GM12872 (cell line): ENCODE measurements at regions not wholly inside any gene's neighbourhood (a gene's known extent, or its start where the extent isn't known, plus 50 kb on each side); places are given as distances from the start of the nearest gene placed in this dataset.

Source experiments
- TF ChIP-seq, protein P1 (sequence below): IDR thresholded peaks from 3 replicates; pipeline ENCODE4 v1.5.1; 2011; ENCODE audit warnings: low read depth, mild to moderate bottlenecking, low read length, moderate library complexity; ENCODE audit not compliant: insufficient read depth

DNA sequence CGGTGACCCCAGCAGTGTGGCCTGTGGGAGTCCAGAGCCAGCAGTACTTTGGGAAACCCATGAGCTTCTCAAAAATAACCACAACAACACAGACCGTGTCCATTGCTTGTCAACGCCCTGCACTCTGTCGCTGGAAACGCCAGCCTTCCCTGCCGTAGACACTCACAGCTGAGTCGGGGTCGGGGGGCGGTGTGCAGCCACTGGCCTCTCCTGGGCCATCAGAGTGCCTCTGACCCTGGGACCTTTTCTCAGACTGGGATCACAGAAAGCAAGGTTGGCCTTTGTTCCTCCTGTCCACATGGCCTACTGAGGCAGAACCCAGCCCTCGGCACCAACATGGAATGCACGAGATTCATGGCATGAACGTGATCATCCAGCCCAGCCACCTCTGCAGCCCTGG lies 95.7 kb downstream of the TUBA3C start:
- TF ChIP-seq, protein P1, sequence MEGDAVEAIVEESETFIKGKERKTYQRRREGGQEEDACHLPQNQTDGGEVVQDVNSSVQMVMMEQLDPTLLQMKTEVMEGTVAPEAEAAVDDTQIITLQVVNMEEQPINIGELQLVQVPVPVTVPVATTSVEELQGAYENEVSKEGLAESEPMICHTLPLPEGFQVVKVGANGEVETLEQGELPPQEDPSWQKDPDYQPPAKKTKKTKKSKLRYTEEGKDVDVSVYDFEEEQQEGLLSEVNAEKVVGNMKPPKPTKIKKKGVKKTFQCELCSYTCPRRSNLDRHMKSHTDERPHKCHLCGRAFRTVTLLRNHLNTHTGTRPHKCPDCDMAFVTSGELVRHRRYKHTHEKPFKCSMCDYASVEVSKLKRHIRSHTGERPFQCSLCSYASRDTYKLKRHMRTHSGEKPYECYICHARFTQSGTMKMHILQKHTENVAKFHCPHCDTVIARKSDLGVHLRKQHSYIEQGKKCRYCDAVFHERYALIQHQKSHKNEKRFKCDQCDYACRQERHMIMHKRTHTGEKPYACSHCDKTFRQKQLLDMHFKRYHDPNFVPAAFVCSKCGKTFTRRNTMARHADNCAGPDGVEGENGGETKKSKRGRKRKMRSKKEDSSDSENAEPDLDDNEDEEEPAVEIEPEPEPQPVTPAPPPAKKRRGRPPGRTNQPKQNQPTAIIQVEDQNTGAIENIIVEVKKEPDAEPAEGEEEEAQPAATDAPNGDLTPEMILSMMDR: no peak

DNA sequence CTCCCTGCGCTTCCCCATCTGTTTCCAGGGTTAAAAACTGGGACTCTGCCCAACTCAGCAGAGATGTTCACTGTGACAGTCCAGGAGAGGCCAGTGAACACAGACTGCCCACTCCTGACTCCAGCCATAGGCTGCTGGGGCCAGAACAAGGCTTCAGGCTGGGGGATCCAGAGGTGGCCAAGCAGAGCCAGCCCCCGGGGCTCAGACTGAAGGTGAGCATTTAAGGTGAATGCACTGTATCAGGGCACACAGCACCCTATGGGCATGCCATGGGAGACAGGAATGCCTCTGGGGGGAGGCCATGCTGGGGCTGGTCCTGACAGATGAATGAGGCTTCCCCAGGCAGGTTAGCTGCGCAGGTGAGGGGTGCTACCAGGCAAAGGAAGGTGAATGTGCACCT lies 96.4 kb downstream of the TUBA3C start:
- TF ChIP-seq, protein P1: no peak

DNA sequence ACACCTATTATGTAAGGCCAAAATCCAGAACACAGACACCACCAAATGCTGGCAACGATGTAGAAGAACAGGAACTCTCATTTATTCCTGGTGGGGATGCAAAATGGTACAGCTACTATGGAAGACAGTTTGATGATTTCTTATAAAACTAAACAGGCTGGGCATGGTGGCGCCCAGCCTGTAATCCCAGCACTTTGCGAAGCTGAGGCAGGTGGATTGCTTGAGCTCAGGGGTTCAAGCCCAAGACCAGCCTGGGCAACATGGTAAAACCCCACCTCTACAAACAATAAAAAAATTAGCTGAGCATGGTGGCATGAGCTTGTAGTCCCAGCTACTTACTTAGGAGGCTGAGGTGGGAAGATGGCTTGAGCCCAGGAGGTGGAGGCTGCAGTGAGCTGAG lies 98.3 kb downstream of the TUBA3C start:
- TF ChIP-seq, protein P1: no peak

DNA sequence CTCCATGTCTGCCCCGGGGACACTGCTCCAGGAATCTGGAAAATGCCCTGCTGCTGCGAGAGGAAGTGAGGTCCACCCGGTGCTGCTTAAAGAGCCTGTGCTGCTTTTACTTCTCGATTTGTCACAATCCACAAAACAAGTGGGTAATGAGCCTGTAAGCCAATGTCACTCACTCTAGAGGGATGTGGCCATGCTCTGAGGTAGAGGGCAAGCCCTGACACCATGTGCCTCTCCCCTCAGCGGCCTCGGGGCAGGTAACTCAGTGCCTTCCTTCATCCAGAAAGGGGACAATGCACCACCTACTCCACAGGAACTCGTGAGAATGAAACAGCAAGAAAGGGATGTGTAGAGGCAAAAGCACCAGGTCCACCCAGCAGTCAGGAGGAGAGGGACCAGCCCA lies 106.2 kb downstream of the TUBA3C start:
- TF ChIP-seq, protein P1: no peak

DNA sequence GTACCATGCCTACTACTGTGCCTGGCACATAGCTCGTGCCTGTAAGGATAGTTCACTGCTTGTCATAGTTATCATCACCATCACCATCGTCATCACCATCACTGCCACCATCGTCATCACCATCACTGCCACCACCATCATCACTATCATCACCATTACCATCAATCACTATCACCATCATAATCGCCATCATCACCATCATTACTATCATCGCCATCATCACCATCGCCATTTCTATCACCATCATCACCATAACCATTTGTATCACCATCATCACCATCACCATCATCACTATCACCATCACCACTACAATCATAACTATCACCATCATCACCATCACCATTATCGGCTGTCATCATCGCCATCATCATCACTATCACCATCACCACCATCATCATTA lies 107.1 kb downstream of the TUBA3C start:
- TF ChIP-seq, protein P1: no peak

DNA sequence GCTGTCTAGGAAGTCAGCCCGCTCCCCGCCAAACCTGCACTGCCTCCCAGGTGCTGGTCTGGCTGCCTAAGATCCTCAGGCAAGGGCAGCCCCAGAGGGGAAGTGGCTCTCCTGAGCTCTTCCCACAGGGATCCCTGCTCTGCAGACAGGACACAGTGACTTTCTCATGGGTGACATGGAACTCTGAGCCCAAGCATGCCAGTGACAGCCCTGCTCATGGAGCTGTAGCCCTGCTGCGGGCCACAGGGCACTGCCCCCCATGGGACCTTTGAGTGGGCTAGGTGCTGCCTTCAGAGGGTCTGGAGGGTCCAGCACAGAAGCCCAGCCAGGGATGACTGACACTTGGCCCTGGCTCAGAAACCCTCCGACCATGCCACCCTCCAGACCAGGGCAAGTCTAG lies 109.1 kb downstream of the TUBA3C start:
- TF ChIP-seq, protein P1: no peak

DNA sequence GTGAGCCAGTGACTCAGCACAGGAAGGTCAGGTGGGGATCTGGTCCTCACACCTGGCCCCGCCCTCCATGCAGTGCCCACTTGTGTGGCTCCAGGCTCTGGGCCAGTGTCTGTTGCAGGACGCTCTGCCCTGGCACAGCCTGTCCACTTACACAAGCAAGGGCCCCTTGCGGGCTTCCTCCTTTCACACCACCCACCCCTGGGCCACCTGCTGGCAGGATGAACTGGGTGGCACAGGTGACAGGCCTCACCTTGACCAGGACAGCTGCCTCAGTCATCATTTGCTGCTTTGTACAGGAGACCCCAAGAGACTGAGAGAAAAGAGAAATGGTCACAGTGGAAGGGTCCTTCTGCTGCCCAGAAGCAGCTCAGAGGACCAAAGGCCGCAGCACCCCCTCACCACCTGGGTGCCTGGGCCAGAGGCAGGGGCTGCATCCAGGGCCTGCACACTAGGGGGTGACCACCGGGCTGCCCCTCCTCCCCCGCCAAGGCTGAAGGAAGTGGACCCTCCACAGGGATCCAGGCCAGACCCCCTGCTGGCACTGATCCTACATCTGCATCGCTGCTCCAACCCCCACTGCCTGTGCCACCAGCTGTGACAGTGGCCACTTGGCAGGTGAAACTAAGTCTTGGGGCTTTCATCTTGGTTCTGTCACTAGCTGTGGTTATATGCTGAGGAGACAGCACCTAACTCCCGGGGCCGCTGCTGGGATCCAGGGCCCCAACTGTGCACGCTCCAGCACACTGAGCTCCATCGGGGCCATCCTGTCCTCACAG lies 110.3 kb downstream of the TUBA3C start:
- TF ChIP-seq, protein P1: no peak
